A549 (cell line): ENCODE measurements at regions not wholly inside any gene's neighbourhood (a gene's known extent, or its start where the extent isn't known, plus 50 kb on each side); places are given as distances from the start of the nearest gene placed in this dataset.

Experiments
- ATAC-seq, 2 experiments: fragments of 200-7000 bp in 1 of 2; fragments of >200 bp in 1 of 2; cut with Nextera tagmentation in 1 of 2; cut with Tn5 transposase in 1 of 2; 3 replicates each; pipeline versions ENCODE4 v1.8.0 to v1.9.1; 2018 to 2020; ENCODE audit warnings: mild to moderate bottlenecking in 1 of 2, moderate library complexity in 1 of 2
- CTCF ChIA-PET: fragments of 300-600 bp; sonication (Branson Sonifier 250); formaldehyde crosslinking; extraction: SDS; loops from one replicate; lab custom pipeline; 2021; ENCODE audit warnings: antibody characterized with exemption, inconsistent platforms; lab: Yijun Ruan, JAX
- POLR2A ChIA-PET: fragments of 350-600 bp; formaldehyde crosslinking; extraction: SDS; loops from one replicate; lab custom pipeline; 2021; ENCODE audit warnings: antibody characterized with exemption, inconsistent platforms; lab: Yijun Ruan, JAX
- DNase-seq, 2 experiments: peaks; one replicate each; pipeline versions ENCODE4 v3.0.0 to v3.0.0-alpha.2; 2011 to 2016; ENCODE audit warnings: low read depth in 1 of 2, low spot score in 1 of 2
- FAIRE-seq: peaks from 2 replicates; lab custom pipeline; 2011; peaks lifted over from hg19 to GRCh38; lab: Jason Lieb, UNC
- H3K27ac ChIP-seq, 2 experiments: fragments of >200 bp; sonication (Bioruptor Twin); formaldehyde crosslinking; 3 replicates each; pipeline ENCODE4 v1.5.1; 2016 to 2017
- H3K4me1 ChIP-seq: fragments of >200 bp; sonication (Bioruptor Twin); formaldehyde crosslinking; 3 replicates; pipeline ENCODE4 v1.6.1; 2016
- H3K4me2 ChIP-seq: fragments of >200 bp; sonication (Bioruptor Twin); formaldehyde crosslinking; 3 replicates; pipeline ENCODE4 v1.6.1; 2016
- H3K4me3 ChIP-seq: fragments of >200 bp; sonication (Bioruptor Twin); formaldehyde crosslinking; 3 replicates; pipeline ENCODE4 v1.5.1; 2016
- H3K9me3 ChIP-seq: fragments of >200 bp; sonication (Bioruptor Twin); formaldehyde crosslinking; 3 replicates; pipeline ENCODE4 v1.6.1; 2016
- CBX2 ChIP-seq: fragments of 200-600 bp; sonication (generic); IDR thresholded peaks from 2 replicates; pipeline ENCODE4 v1.6.1; 2016; ENCODE audit warnings: low read depth, mild to moderate bottlenecking, borderline replicate concordance
- EP300 ChIP-seq, 2 experiments: fragments of >200 bp; sonication (Bioruptor Twin); formaldehyde crosslinking; IDR thresholded peaks; 2 replicates in 1 of 2; 3 replicates in 1 of 2; pipeline ENCODE4 v1.6.1; 2016 to 2017
- ESRRA ChIP-seq: fragments of 150-350 bp; IDR thresholded peaks from 2 replicates; pipeline ENCODE4 v1.6.1; 2014; ENCODE audit warnings: mild to moderate bottlenecking, low read length, borderline replicate concordance
- FOSB ChIP-seq: fragments of 250-450 bp; sonication (Bioruptor Pico); IDR thresholded peaks from 2 replicates; pipeline ENCODE4 v1.5.0; 2020; ENCODE audit warnings: mild to moderate bottlenecking, moderate library complexity
- FOSL2 ChIP-seq, 2 experiments: fragments of 450-650 bp in 1 of 2; fragments of >200 bp in 1 of 2; sonication (Bioruptor Twin) in 1 of 2; formaldehyde crosslinking; IDR thresholded peaks; 2 replicates each; pipeline versions ENCODE4 v1.5.0 to v1.6.1; 2016 to 2020; ENCODE audit warnings: mild to moderate bottlenecking in 1 of 2, moderate library complexity in 1 of 2
- GATA3 ChIP-seq: IDR thresholded peaks from 2 replicates; pipeline ENCODE4 v1.6.1; 2012; ENCODE audit warnings: borderline replicate concordance
- HEYL ChIP-seq: fragments of 250-450 bp; sonication (Bioruptor Pico); IDR thresholded peaks from 2 replicates; pipeline ENCODE4 v1.8.0; 2021; ENCODE audit warnings: mild to moderate bottlenecking, moderate library complexity
- HOXA7 ChIP-seq: fragments of 250-450 bp; sonication (Bioruptor Pico); IDR thresholded peaks from 2 replicates; pipeline ENCODE4 v1.5.0; 2020; ENCODE audit warnings: mild to moderate bottlenecking, moderate library complexity
- HOXB5 ChIP-seq: fragments of 250-450 bp; sonication (Bioruptor Pico); IDR thresholded peaks from 2 replicates; pipeline ENCODE4 v1.5.0; 2020; ENCODE audit warnings: mild to moderate bottlenecking, moderate library complexity
- JUN ChIP-seq, 2 experiments: fragments of >200 bp; sonication (Bioruptor Twin); formaldehyde crosslinking; IDR thresholded peaks; 2 replicates in 1 of 2; 3 replicates in 1 of 2; pipeline ENCODE4 v1.6.1; 2016 to 2017
- JUNB ChIP-seq: fragments of >200 bp; sonication (Bioruptor Twin); formaldehyde crosslinking; IDR thresholded peaks from 2 replicates; pipeline ENCODE4 v1.6.1; 2016
- KDM1A ChIP-seq: fragments of 200-600 bp; sonication (generic); IDR thresholded peaks from 2 replicates; pipeline ENCODE4 v1.6.1; 2016; ENCODE audit warnings: low read depth, mild to moderate bottlenecking
- KDM5A ChIP-seq: fragments of 200-600 bp; sonication (generic); IDR thresholded peaks from 2 replicates; pipeline ENCODE4 v1.6.1; 2016; ENCODE audit warnings: antibody characterized with exemption, mild to moderate bottlenecking
- MAX ChIP-seq: IDR thresholded peaks from 2 replicates; pipeline ENCODE4 v1.6.1; 2012
- MYC ChIP-seq: IDR thresholded peaks from 2 replicates; pipeline ENCODE4 v1.6.1; 2012; ENCODE audit warnings: mild to moderate bottlenecking, inconsistent platforms, low read length, improper control_type of control experiment, borderline replicate concordance
- NPAS2 ChIP-seq: fragments of 250-450 bp; sonication (Bioruptor Pico); IDR thresholded peaks from 2 replicates; pipeline ENCODE4 v1.8.0; 2022; ENCODE audit warnings: mild to moderate bottlenecking, moderate library complexity, borderline replicate concordance
- RCOR1 ChIP-seq: fragments of 150-350 bp; IDR thresholded peaks from 2 replicates; pipeline ENCODE4 v1.6.1; 2014; ENCODE audit warnings: antibody characterized with exemption, low read length, low read depth
- REST ChIP-seq: fragments of 200-600 bp; sonication (generic); IDR thresholded peaks from 2 replicates; pipeline ENCODE4 v1.6.1; 2016; ENCODE audit warnings: antibody characterized with exemption, mild to moderate bottlenecking, moderate library complexity
- RFX5 ChIP-seq: fragments of 450-650 bp; IDR thresholded peaks from 2 replicates; pipeline ENCODE4 v1.7.1; 2014; ENCODE audit warnings: antibody characterized with exemption, mild to moderate bottlenecking, moderate library complexity
- SMC3 ChIP-seq: fragments of >200 bp; sonication (Bioruptor Twin); formaldehyde crosslinking; IDR thresholded peaks from 3 replicates; pipeline ENCODE4 v1.6.1; 2018; ENCODE audit warnings: inconsistent platforms
- SREBF2 ChIP-seq: fragments of 450-650 bp; IDR thresholded peaks from 2 replicates; pipeline ENCODE4 v1.6.1; 2014; ENCODE audit warnings: mild to moderate bottlenecking, moderate library complexity
- TFCP2L1 ChIP-seq: fragments of 250-450 bp; sonication (Bioruptor Pico); IDR thresholded peaks from 2 replicates; pipeline ENCODE4 v1.5.0; 2021; ENCODE audit warnings: mild to moderate bottlenecking
- TP53 ChIP-seq: fragments of 250-450 bp; sonication (Bioruptor Pico); IDR thresholded peaks from 2 replicates; pipeline ENCODE4 v1.5.0; 2021; ENCODE audit warnings: mild to moderate bottlenecking, moderate library complexity
- ZC3H11A ChIP-seq: fragments of 450-650 bp; IDR thresholded peaks from 2 replicates; pipeline ENCODE4 v1.6.1; 2014; ENCODE audit warnings: antibody characterized with exemption, mild to moderate bottlenecking
- ZNF302 ChIP-seq: fragments of 250-450 bp; sonication (Bioruptor Pico); IDR thresholded peaks from 2 replicates; pipeline ENCODE4 v1.9.0; 2021; ENCODE audit warnings: inconsistent platforms, mild to moderate bottlenecking, moderate library complexity
- WGBS: methylation state at CpG from one replicate; pipeline ENCODE4 v1.1.6; 2017; ENCODE audit errors: missing lambda C conversion rate; 5-methylcytosine and 5-hydroxymethylcytosine counted together
- TF ChIP-seq, protein P1 (sequence below): fragments of 250-450 bp; sonication (Bioruptor Pico); IDR thresholded peaks from 2 replicates; pipeline ENCODE4 v1.5.0; 2021; ENCODE audit warnings: mild to moderate bottlenecking, moderate library complexity, borderline replicate concordance
- TF ChIP-seq, protein P2 (sequence below): fragments of 450-650 bp; IDR thresholded peaks from 2 replicates; pipeline ENCODE4 v1.6.1; 2014; ENCODE audit warnings: antibody characterized with exemption

GRCh38 chr4:100881283-100881682 is 363.5 kb upstream of the EMCN start:
- TF ChIP-seq NPAS2 (CRISPR knock-in tag) (no peak), ZC3H11A (no peak), JUNB (no peak)
- WGBS = 39% methylated on average over 1 of the region's 1 CpG
- H3K4me1 ChIP-seq = no peaks in the 10 kb centered on the region
- DNase-seq (no peak), FAIRE-seq (no peak), ATAC-seq (no peak)
- peaks cover 3% of the 10 kb centered on the region; the same call in 1 of the 3 replicates for H3K9me3 ChIP-seq
- H3K27ac ChIP-seq = no peak overlapping the region
- no peak overlapping the region for H3K4me3 ChIP-seq
- ChIA-PET POLR2A (no interaction called here), CTCF (interaction anchor here (1.1 kb wide), 1 partner anchor 9 kb away, joined by 7 read pairs; no protein-coding TSS in a partner anchor)
- no peak overlapping the region for H3K4me2 ChIP-seq

- H3K9me3 ChIP-seq = no peaks in the 10 kb centered on the region
- TF ChIP-seq MYC (no peak), TFCP2L1 (CRISPR knock-in tag) (no peak), HOXA7 (no peak), ZNF302 (CRISPR knock-in tag) (no peak), KDM5A (no peak), SREBF2 (no peak), SMC3 (no peak), KDM1A (no peak), MAX (no peak)
- TF ChIP-seq, protein P1, sequence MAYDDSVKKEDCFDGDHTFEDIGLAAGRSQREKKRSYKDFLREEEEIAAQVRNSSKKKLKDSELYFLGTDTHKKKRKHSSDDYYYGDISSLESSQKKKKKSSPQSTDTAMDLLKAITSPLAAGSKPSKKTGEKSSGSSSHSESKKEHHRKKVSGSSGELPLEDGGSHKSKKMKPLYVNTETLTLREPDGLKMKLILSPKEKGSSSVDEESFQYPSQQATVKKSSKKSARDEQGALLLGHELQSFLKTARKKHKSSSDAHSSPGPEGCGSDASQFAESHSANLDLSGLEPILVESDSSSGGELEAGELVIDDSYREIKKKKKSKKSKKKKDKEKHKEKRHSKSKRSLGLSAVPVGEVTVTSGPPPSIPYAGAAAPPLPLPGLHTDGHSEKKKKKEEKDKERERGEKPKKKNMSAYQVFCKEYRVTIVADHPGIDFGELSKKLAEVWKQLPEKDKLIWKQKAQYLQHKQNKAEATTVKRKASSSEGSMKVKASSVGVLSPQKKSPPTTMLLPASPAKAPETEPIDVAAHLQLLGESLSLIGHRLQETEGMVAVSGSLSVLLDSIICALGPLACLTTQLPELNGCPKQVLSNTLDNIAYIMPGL (CRISPR knock-in tag) = no peak
- H3K4me1 ChIP-seq = no peaks in the 10 kb centered on the region
- DNase-seq = no peak
- H3K27ac ChIP-seq = no peak overlapping the region
- H3K4me2 ChIP-seq = no peak overlapping the region
- ATAC-seq = no peak
- FAIRE-seq = no peak
- H3K4me3 ChIP-seq = no peak overlapping the region
- CTCF ChIA-PET = no interaction called here
- 80% methylated on average over 1 of the region's 1 CpG for WGBS
- POLR2A ChIA-PET = no interaction called here
Observed at GRCh38 chr4:100880011-100880410, 362.2 kb upstream of the EMCN start.

DNA sequence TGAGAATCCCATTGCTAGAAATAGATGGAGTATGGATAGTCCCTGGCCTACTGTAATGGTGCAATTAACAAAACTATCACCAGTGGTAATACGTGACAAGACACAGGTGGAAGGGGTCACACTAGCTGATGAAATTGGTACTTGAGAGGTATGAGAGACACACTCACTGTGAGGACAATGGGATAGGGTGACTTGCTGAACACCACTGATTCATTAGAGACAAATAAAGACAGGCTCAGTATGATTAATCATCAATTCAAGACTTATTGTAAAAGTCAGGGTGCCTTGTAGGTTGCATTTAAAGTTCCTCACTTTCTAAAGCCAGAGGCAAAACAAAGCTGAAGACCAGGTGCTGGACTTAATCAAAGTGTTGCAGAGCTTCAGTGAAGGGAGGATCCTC is 361.6 kb upstream of the EMCN start:
- WGBS = 57% methylated on average over 1 of the region's 1 CpG
- no peak for TF ChIP-seq JUN (IDR thresholded peaks at IDR 0.05)
- H3K9me3 ChIP-seq = no peaks in the 10 kb centered on the region
- no peak for DNase-seq
- ATAC-seq = no peak
- ChIA-PET CTCF (no interaction called here), POLR2A (no interaction called here)
- H3K4me1 ChIP-seq = no peaks in the 10 kb centered on the region
- no peak overlapping the region for H3K4me3 ChIP-seq
- FAIRE-seq = no peak
- no peak overlapping the region for H3K27ac ChIP-seq
- no peak overlapping the region for H3K4me2 ChIP-seq

- ChIA-PET POLR2A (no interaction called here), CTCF (no interaction called here)
- Histone ChIP-seq H3K4me2 (no peak overlapping the region), H3K4me3 (no peak overlapping the region), H3K9me3 (no peaks in the 10 kb centered on the region), H3K4me1 (no peaks in the 10 kb centered on the region), H3K27ac (no peak overlapping the region)
- FAIRE-seq = no peak
- DNase-seq = no peak
- ATAC-seq = no peak
- no peak for TF ChIP-seq FOSB (CRISPR knock-in tag)
- TF ChIP-seq, protein P2, sequence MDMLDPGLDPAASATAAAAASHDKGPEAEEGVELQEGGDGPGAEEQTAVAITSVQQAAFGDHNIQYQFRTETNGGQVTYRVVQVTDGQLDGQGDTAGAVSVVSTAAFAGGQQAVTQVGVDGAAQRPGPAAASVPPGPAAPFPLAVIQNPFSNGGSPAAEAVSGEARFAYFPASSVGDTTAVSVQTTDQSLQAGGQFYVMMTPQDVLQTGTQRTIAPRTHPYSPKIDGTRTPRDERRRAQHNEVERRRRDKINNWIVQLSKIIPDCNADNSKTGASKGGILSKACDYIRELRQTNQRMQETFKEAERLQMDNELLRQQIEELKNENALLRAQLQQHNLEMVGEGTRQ = no peak
- no peak for TF ChIP-seq SMC3
- TF ChIP-seq CBX2 = no peak
- TF ChIP-seq ESRRA = no peak
- no peak for TF ChIP-seq TP53
- no peak for TF ChIP-seq HOXA7
- no peak for TF ChIP-seq JUN (IDR thresholded peaks at IDR 0.05)
- no peak for TF ChIP-seq HEYL (CRISPR knock-in tag)
- TF ChIP-seq RCOR1 = no peak
- TF ChIP-seq REST = no peak
- no peak for TF ChIP-seq EP300 (IDR thresholded peaks at IDR 0.05)
- no peak for TF ChIP-seq JUNB
- no peak for TF ChIP-seq RFX5
- no peak for TF ChIP-seq GATA3
- TF ChIP-seq TFCP2L1 (CRISPR knock-in tag) = no peak
- no peak for TF ChIP-seq FOSL2 (IDR thresholded peaks at IDR 0.05)
- TF ChIP-seq FOSL2 (CRISPR knock-in tag; IDR thresholded peaks at IDR 0.05) = no peak
- no peak for TF ChIP-seq HOXB5 (CRISPR knock-in tag)
Observed at GRCh38 chr4:100876546-100876945, 358.7 kb upstream of the EMCN start.
